ENCODE measurements at regions not wholly inside any gene's neighbourhood (a gene's known extent, or its start where the extent isn't known, plus 50 kb on each side); places are given as distances from the start of the nearest gene placed in this dataset.

GRCh38 chr19:30235946-30236345 lies 136.2 kb upstream of the ZNF536 start (continued):
- TF ChIP-seq, protein P1, sequence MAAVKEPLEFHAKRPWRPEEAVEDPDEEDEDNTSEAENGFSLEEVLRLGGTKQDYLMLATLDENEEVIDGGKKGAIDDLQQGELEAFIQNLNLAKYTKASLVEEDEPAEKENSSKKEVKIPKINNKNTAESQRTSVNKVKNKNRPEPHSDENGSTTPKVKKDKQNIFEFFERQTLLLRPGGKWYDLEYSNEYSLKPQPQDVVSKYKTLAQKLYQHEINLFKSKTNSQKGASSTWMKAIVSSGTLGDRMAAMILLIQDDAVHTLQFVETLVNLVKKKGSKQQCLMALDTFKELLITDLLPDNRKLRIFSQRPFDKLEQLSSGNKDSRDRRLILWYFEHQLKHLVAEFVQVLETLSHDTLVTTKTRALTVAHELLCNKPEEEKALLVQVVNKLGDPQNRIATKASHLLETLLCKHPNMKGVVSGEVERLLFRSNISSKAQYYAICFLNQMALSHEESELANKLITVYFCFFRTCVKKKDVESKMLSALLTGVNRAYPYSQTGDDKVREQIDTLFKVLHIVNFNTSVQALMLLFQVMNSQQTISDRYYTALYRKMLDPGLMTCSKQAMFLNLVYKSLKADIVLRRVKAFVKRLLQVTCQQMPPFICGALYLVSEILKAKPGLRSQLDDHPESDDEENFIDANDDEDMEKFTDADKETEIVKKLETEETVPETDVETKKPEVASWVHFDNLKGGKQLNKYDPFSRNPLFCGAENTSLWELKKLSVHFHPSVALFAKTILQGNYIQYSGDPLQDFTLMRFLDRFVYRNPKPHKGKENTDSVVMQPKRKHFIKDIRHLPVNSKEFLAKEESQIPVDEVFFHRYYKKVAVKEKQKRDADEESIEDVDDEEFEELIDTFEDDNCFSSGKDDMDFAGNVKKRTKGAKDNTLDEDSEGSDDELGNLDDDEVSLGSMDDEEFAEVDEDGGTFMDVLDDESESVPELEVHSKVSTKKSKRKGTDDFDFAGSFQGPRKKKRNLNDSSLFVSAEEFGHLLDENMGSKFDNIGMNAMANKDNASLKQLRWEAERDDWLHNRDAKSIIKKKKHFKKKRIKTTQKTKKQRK (IDR thresholded peaks at IDR 0.05; ENCODE audit: borderline replicate concordance, low read depth, low read length), result no peak
- TF ChIP-seq GABPB1 (CRISPR knock-in tag; IDR thresholded peaks at IDR 0.05) (no peak), ETV1 (tag; conservative IDR thresholded peaks at IDR 0.05; ENCODE audit: low read depth) (no peak), MYBL2 (IDR thresholded peaks at IDR 0.05; ENCODE audit: low read depth) (no peak), MYBL2 (CRISPR knock-in tag; IDR thresholded peaks at IDR 0.05; ENCODE audit: borderline replicate concordance) (no peak), ZKSCAN8 (CRISPR knock-in tag; IDR thresholded peaks at IDR 0.05) (no peak), LCOR (CRISPR knock-in tag; IDR thresholded peaks at IDR 0.05) (no peak), C11orf30 (IDR thresholded peaks at IDR 0.05; ENCODE audit: low read depth) (no peak), SRSF3 (IDR thresholded peaks at IDR 0.05; ENCODE audit: insufficient read depth, low read length) (no peak)

DNA sequence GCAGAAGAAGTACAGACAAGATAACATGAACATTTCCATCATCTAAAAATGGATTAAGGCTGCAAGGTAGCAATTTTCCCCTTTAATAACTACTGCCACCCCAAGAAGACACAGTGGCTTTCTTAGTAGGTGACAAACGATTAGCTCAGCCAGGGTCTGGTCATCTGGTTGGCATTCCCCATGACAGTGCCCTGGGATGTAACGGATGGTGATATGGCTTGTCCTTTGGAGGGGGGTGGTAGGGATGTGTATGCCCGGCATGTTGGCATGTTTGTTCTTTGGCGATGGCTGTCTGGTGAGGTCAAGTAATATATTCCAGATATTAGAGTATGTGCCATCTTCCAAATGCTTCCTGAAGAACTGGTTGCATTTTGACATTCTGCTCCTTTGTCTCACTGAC lies 135.6 kb upstream of the ZNF536 start:
- DNase-seq (ENCODE audit: extremely low read depth in 1 of 4, low spot score in 3 of 4) (no peak), ATAC-seq (no peak), FAIRE-seq (no peak)
- H3K27me3 ChIP-seq (ENCODE audit: control insufficient read depth in 2 of 2, insufficient read depth in 2 of 2, low read length in 2 of 2), result peaks cover 0 to 15% of the 10 kb centered on the region in 2 experiments; a peak in 1 of 5 replicates
- H3K4me3 ChIP-seq, result no peak overlapping the region
- ChIA-PET CTCF (ENCODE audit: low intra/inter-chr PET ratio) (no interaction called here), POLR2A (interaction anchor here (0.6 kb wide), 1 partner anchor 259 kb away, joined by 3 read pairs; no protein-coding TSS in a partner anchor)
- H3K79me2 ChIP-seq (ENCODE audit: control insufficient read depth, insufficient read depth, low read length), result no peaks in the 10 kb centered on the region
- BruUV-seq (replicated peaks), result no TSS peak
- no peaks in the 10 kb centered on the region for H3K9me3 ChIP-seq (replicated peaks; ENCODE audit: control insufficient read depth, insufficient read depth, low read depth, low read length)
- no peaks in the 10 kb centered on the region for H3K4me1 ChIP-seq (replicated peaks in 1 of 2; ENCODE audit: control insufficient read depth in 2 of 2, insufficient read depth in 2 of 2, low read length in 2 of 2)
- intact Hi-C loops (cut with micrococcal nuclease), result no loop called here
- no peaks in the 10 kb centered on the region for H3K9me1 ChIP-seq (ENCODE audit: control insufficient read depth, insufficient read depth, low read length)
- 0% methylated on average over 4 of the region's 4 CpGs for WGBS (ENCODE audit: insufficient coverage, low coverage, missing lambda C conversion rate)
- no peak overlapping the region for H3K4me2 ChIP-seq (ENCODE audit: insufficient read depth, low read length)
- no peak overlapping the region for H3K27ac ChIP-seq (ENCODE audit: extremely low read depth, low read depth, low read length)
- H4K20me1 ChIP-seq (replicated peaks; ENCODE audit: control insufficient read depth, insufficient read depth, low read length), result no peaks in the 10 kb centered on the region
- in situ Hi-C loops (cut with MboI), result no loop called here
- H2AFZ ChIP-seq (ENCODE audit: low read depth, low read length), result no peak overlapping the region
- no peaks in the 10 kb centered on the region for H3K36me3 ChIP-seq (ENCODE audit: control insufficient read depth, insufficient read depth, low read length)
- no peak overlapping the region for H3K9ac ChIP-seq (ENCODE audit: insufficient read depth in 1 of 2, low read depth in 2 of 2, low read length in 2 of 2)
- TF ChIP-seq ZFP91 (CRISPR knock-in tag; IDR thresholded peaks at IDR 0.05) (no peak), TRIM24 (IDR thresholded peaks at IDR 0.05) (no peak), HCFC1 (IDR thresholded peaks at IDR 0.05; ENCODE audit: low read depth, low read length) (no peak), NRF1 (conservative IDR thresholded peaks at IDR 0.05 in 1 of 2, IDR thresholded peaks at IDR 0.05 in 1 of 2) (no peak), ZNF586 (CRISPR knock-in tag; conservative IDR thresholded peaks at IDR 0.05) (no peak), ETS2 (tag; IDR thresholded peaks at IDR 0.05; ENCODE audit: borderline replicate concordance, poor library complexity, severe bottlenecking) (no peak)

Data from K562 (cell line).